Tibial artery (tissue), 4 donors: ENCODE measurements at regions not wholly inside any gene's neighbourhood (a gene's known extent, or its start where the extent isn't known, plus 50 kb on each side); places are given as distances from the start of the nearest gene placed in this dataset.
"Not testable (repeated sequence)": the region's sequence is repeated elsewhere in the genome, so short reads cannot be mapped to it uniquely, and the experiment has no call there.

ENCODE experiments used
- DNase-seq, 2 donors: peaks; one replicate each; pipeline ENCODE4 v3.0.0-alpha.2; 2019
- H3K27ac ChIP-seq, 2 donors: fragments of 200-600 bp; sonication (generic) in 1 of 2; 1 replicate in 1 of 2; 2 replicates in 1 of 2; pipeline ENCODE4 v1.5.1; 2018 to 2019; ENCODE audit warnings: mild to moderate bottlenecking in 1 of 2
- H3K27me3 ChIP-seq, 2 donors: fragments of 200-600 bp; sonication (generic) in 1 of 2; one replicate each; pipeline versions ENCODE4 v1.5.1 to v1.6.0; 2016 to 2019
- H3K36me3 ChIP-seq, 3 donors: fragments of 200-600 bp; sonication (generic) in 2 of 3; one replicate each; pipeline ENCODE4 v1.5.1; 2016 to 2019; ENCODE audit warnings: mild to moderate bottlenecking in 2 of 3
- H3K4me1 ChIP-seq, 4 donors: fragments of 200-600 bp; sonication (generic) in 2 of 4; 1 replicate in 3 of 4; 2 replicates in 1 of 4; pipeline ENCODE4 v1.5.1; 2016 to 2019
- H3K4me3 ChIP-seq, 2 donors: fragments of 200-600 bp; sonication (generic) in 1 of 2; 1 replicate in 1 of 2; 2 replicates in 1 of 2; pipeline ENCODE4 v1.5.1; 2018 to 2019; ENCODE audit warnings: mild to moderate bottlenecking in 2 of 2
- H3K9me3 ChIP-seq, 3 donors: fragments of 200-600 bp; sonication (generic) in 1 of 3; one replicate each; pipeline ENCODE4 v1.5.1; 2016 to 2019
- CTCF ChIP-seq, 2 experiments: fragments of 200-600 bp in 1 of 2; fragments of 450-650 bp in 1 of 2; IDR thresholded peaks; one replicate each; pipeline ENCODE4 v1.5.1; 2017 to 2019; ENCODE audit warnings: antibody characterized with exemption in 2 of 2, mild to moderate bottlenecking in 1 of 2, moderate library complexity in 1 of 2
- intact Hi-C: fragments of 100-400 bp; cut with DNase I; formaldehyde crosslinking; loops from one replicate; pipeline ENCODE4 v1.15.0; 2023; ENCODE audit warnings: low total_unique reads

GRCh38 chr6:137976430-137976829 lies 109.4 kb downstream of the TNFAIP3 start:
- H3K9me3 ChIP-seq, result no peaks in the 10 kb centered on the region
- no peak for DNase-seq
- intact Hi-C loops, result no loop called here
- no peak for TF ChIP-seq CTCF (IDR thresholded peaks at IDR 0.05)
- H3K27me3 ChIP-seq, result no peaks in the 10 kb centered on the region
- no peak overlapping the region for H3K4me3 ChIP-seq
- H3K27ac ChIP-seq, result no peak overlapping the region
- H3K4me1 ChIP-seq, result no peaks in the 10 kb centered on the region
- H3K36me3 ChIP-seq, result no peaks in the 10 kb centered on the region

GRCh38 chr6:137977206-137977605 lies 110.1 kb downstream of the TNFAIP3 start:
- DNase-seq, result no peak
- no peak for TF ChIP-seq CTCF (IDR thresholded peaks at IDR 0.05)
- H3K4me3 ChIP-seq, result no peak overlapping the region
- H3K4me1 ChIP-seq, result no peaks in the 10 kb centered on the region
- H3K36me3 ChIP-seq, result no peaks in the 10 kb centered on the region
- H3K27me3 ChIP-seq, result no peaks in the 10 kb centered on the region
- H3K9me3 ChIP-seq, result no peaks in the 10 kb centered on the region
- intact Hi-C loops, result no loop called here
- no peak overlapping the region for H3K27ac ChIP-seq

- Histone ChIP-seq H3K27me3 (no peaks in the 10 kb centered on the region), H3K36me3 (no peaks in the 10 kb centered on the region), H3K4me1 (no peaks in the 10 kb centered on the region), H3K4me3 (no peak overlapping the region), H3K9me3 (no peaks in the 10 kb centered on the region), H3K27ac (no peak overlapping the region)
- DNase-seq, result no peak
- TF ChIP-seq CTCF (IDR thresholded peaks at IDR 0.05), result no peak
- intact Hi-C loops, result no loop called here
Observed at GRCh38 chr6:137977814-137978213, 110.8 kb downstream of the TNFAIP3 start.

GRCh38 chr6:137978252-137978896 lies 111.3 kb downstream of the TNFAIP3 start:
- no peak for DNase-seq
- H3K36me3 ChIP-seq, result no peaks in the 10 kb centered on the region
- intact Hi-C loops, result no loop called here
- H3K4me3 ChIP-seq, result no peak overlapping the region
- TF ChIP-seq CTCF (IDR thresholded peaks at IDR 0.05), result no peak
- H3K4me1 ChIP-seq, result no peaks in the 10 kb centered on the region
- no peaks in the 10 kb centered on the region for H3K9me3 ChIP-seq
- H3K27ac ChIP-seq, result no peak overlapping the region
- H3K27me3 ChIP-seq, result no peaks in the 10 kb centered on the region

- H3K9me3 ChIP-seq, DNase-seq, H3K27me3 ChIP-seq, H3K4me1 ChIP-seq, intact Hi-C loops, H3K4me3 ChIP-seq, H3K36me3 ChIP-seq, H3K27ac ChIP-seq: not testable (repeated sequence)
Observed at GRCh38 chr6:137979263-137979662, 112.2 kb downstream of the TNFAIP3 start.

- no peak for DNase-seq
- Histone ChIP-seq H3K4me1 (no peaks in the 10 kb centered on the region), H3K4me3 (no peak overlapping the region), H3K27ac (no peak overlapping the region), H3K27me3 (no peaks in the 10 kb centered on the region), H3K36me3 (no peaks in the 10 kb centered on the region), H3K9me3 (no peaks in the 10 kb centered on the region)
- no peak for TF ChIP-seq CTCF (IDR thresholded peaks at IDR 0.05)
- intact Hi-C loops, result no loop called here
Observed at GRCh38 chr6:137980777-137981176, 113.7 kb downstream of the TNFAIP3 start.
